Thyroid gland (tissue), 4 donors: ENCODE measurements at regions not wholly inside any gene's neighbourhood (a gene's known extent, or its start where the extent isn't known, plus 50 kb on each side); places are given as distances from the start of the nearest gene placed in this dataset.

Experiments
- POLR2A ChIP-seq, 2 donors: fragments of 450-650 bp; IDR thresholded peaks; one replicate each; pipeline ENCODE4 v1.6.1; 2017; ENCODE audit warnings: antibody characterized with exemption in 2 of 2, mild to moderate bottlenecking in 2 of 2, moderate library complexity in 1 of 2
- TF ChIP-seq, protein P1 (sequence below), 6 experiments: fragments of 200-600 bp in 3 of 6; fragments of 450-650 bp in 3 of 6; sonication (generic) in 3 of 6; IDR thresholded peaks; one replicate each; pipeline ENCODE4 v1.5.1; 2016 to 2019; ENCODE audit warnings: antibody characterized with exemption in 6 of 6, mild to moderate bottlenecking in 2 of 6, inconsistent platforms in 1 of 6, moderate library complexity in 1 of 6

DNA sequence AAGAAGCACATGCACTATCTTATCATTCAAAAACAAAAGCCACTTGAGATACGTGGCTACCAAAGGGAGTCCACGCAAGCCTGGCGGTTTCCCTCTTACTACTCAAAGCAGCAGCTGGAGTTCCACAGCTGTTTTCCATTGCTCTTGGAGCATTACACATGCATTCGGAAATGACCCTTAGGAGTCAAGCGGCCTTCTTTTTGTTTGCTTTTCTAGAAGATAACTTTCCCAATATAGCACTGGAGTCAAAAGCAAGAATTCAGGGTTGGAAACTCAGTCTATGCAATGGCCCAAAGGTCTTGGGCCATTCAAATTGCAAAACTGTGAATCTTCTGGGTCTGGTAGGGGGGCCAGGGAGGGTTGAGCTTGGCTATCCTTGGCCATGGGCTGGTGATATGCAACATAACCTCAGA is 97.8 kb upstream of the MAF start:
- TF ChIP-seq, protein P1, sequence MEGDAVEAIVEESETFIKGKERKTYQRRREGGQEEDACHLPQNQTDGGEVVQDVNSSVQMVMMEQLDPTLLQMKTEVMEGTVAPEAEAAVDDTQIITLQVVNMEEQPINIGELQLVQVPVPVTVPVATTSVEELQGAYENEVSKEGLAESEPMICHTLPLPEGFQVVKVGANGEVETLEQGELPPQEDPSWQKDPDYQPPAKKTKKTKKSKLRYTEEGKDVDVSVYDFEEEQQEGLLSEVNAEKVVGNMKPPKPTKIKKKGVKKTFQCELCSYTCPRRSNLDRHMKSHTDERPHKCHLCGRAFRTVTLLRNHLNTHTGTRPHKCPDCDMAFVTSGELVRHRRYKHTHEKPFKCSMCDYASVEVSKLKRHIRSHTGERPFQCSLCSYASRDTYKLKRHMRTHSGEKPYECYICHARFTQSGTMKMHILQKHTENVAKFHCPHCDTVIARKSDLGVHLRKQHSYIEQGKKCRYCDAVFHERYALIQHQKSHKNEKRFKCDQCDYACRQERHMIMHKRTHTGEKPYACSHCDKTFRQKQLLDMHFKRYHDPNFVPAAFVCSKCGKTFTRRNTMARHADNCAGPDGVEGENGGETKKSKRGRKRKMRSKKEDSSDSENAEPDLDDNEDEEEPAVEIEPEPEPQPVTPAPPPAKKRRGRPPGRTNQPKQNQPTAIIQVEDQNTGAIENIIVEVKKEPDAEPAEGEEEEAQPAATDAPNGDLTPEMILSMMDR (IDR thresholded peaks at IDR 0.05): no peak
- TF ChIP-seq POLR2A (IDR thresholded peaks at IDR 0.05): no peak
